ENCODE measurements at regions not wholly inside any gene's neighbourhood (a gene's known extent, or its start where the extent isn't known, plus 50 kb on each side); places are given as distances from the start of the nearest gene placed in this dataset.

- H3K4me3 Mint-ChIP-seq (ENCODE audit: unreplicated experiment): no peak overlapping the region
- H3K9me3 Mint-ChIP-seq (ENCODE audit: unreplicated experiment): no peaks in the 10 kb centered on the region
- TF ChIP-seq CTCF (IDR thresholded peaks at IDR 0.05; ENCODE audit: unreplicated experiment): no peak
- no peak for DNase-seq (ENCODE audit: unreplicated experiment)
- no peaks in the 10 kb centered on the region for H3K4me1 Mint-ChIP-seq (ENCODE audit: insufficient read depth, unreplicated experiment)
- BruUV-seq (replicated peaks): no TSS peak
- no peaks in the 10 kb centered on the region for H3K27me3 Mint-ChIP-seq (ENCODE audit: insufficient read depth, unreplicated experiment)
- intact Hi-C loops (cut with micrococcal nuclease): no loop called here
- CTCF ChIA-PET: no interaction called here
- POLR2A ChIA-PET: no interaction called here
- no peaks in the 10 kb centered on the region for H3K36me3 Mint-ChIP-seq (ENCODE audit: insufficient read depth, unreplicated experiment)
- no peak overlapping the region for H3K27ac Mint-ChIP-seq (ENCODE audit: low read depth, unreplicated experiment)
Observed at GRCh38 chr18:42636309-42636708, 479.2 kb downstream of the RIT2 start.

GRCh38 chr18:42640160-42640559 is 475.3 kb downstream of the RIT2 start:
- Mint-ChIP-seq H3K27ac (ENCODE audit: low read depth, unreplicated experiment) (no peak overlapping the region), H3K9me3 (ENCODE audit: unreplicated experiment) (no peaks in the 10 kb centered on the region), H3K4me3 (ENCODE audit: unreplicated experiment) (no peak overlapping the region), H3K4me1 (ENCODE audit: insufficient read depth, unreplicated experiment) (no peaks in the 10 kb centered on the region), H3K36me3 (ENCODE audit: insufficient read depth, unreplicated experiment) (no peaks in the 10 kb centered on the region), H3K27me3 (ENCODE audit: insufficient read depth, unreplicated experiment) (no peaks in the 10 kb centered on the region)
- BruUV-seq (replicated peaks): no TSS peak
- CTCF ChIA-PET: interaction anchor here (0.6 kb wide), 1 partner anchor 379 kb away, joined by 3 read pairs; no protein-coding TSS in a partner anchor
- intact Hi-C loops (cut with micrococcal nuclease): no loop called here
- no peak for TF ChIP-seq CTCF (IDR thresholded peaks at IDR 0.05; ENCODE audit: unreplicated experiment)
- DNase-seq (ENCODE audit: unreplicated experiment): no peak
- POLR2A ChIA-PET: no interaction called here

GRCh38 chr18:42641996-42642395 is 473.5 kb downstream of the RIT2 start:
- intact Hi-C loops (cut with micrococcal nuclease): no loop called here
- Mint-ChIP-seq H3K27ac (ENCODE audit: low read depth, unreplicated experiment) (no peak overlapping the region), H3K36me3 (ENCODE audit: insufficient read depth, unreplicated experiment) (no peaks in the 10 kb centered on the region), H3K4me3 (ENCODE audit: unreplicated experiment) (no peak overlapping the region), H3K9me3 (ENCODE audit: unreplicated experiment) (no peaks in the 10 kb centered on the region), H3K27me3 (ENCODE audit: insufficient read depth, unreplicated experiment) (no peaks in the 10 kb centered on the region), H3K4me1 (ENCODE audit: insufficient read depth, unreplicated experiment) (no peaks in the 10 kb centered on the region)
- BruUV-seq (replicated peaks): no TSS peak
- POLR2A ChIA-PET: no interaction called here
- CTCF ChIA-PET: interaction anchor here (0.6 kb wide), 1 partner anchor 395 kb away, joined by 3 read pairs; no protein-coding TSS in a partner anchor
- DNase-seq (ENCODE audit: unreplicated experiment): no peak
- no peak for TF ChIP-seq CTCF (IDR thresholded peaks at IDR 0.05; ENCODE audit: unreplicated experiment)

- TF ChIP-seq CTCF (IDR thresholded peaks at IDR 0.05; ENCODE audit: unreplicated experiment): no peak
- intact Hi-C loops (cut with micrococcal nuclease): no loop called here
- BruUV-seq (replicated peaks): no TSS peak
- Mint-ChIP-seq H3K4me1 (ENCODE audit: insufficient read depth, unreplicated experiment) (no peaks in the 10 kb centered on the region), H3K27ac (ENCODE audit: low read depth, unreplicated experiment) (no peak overlapping the region), H3K36me3 (ENCODE audit: insufficient read depth, unreplicated experiment) (no peaks in the 10 kb centered on the region), H3K27me3 (ENCODE audit: insufficient read depth, unreplicated experiment) (no peaks in the 10 kb centered on the region), H3K4me3 (ENCODE audit: unreplicated experiment) (no peak overlapping the region), H3K9me3 (ENCODE audit: unreplicated experiment) (peaks cover under 1% of the 10 kb centered on the region)
- CTCF ChIA-PET: no interaction called here
- POLR2A ChIA-PET: no interaction called here
- DNase-seq (ENCODE audit: unreplicated experiment): peak; percentile 11
Observed at GRCh38 chr18:42644729-42645131, 470.8 kb downstream of the RIT2 start.
